ENCODE measurements at regions not wholly inside any gene's neighbourhood (a gene's known extent, or its start where the extent isn't known, plus 50 kb on each side); places are given as distances from the start of the nearest gene placed in this dataset.

GRCh38 chr20:47847884-47848485 is 62.7 kb upstream of the SULF2 start:
- TF ChIP-seq, protein P1, sequence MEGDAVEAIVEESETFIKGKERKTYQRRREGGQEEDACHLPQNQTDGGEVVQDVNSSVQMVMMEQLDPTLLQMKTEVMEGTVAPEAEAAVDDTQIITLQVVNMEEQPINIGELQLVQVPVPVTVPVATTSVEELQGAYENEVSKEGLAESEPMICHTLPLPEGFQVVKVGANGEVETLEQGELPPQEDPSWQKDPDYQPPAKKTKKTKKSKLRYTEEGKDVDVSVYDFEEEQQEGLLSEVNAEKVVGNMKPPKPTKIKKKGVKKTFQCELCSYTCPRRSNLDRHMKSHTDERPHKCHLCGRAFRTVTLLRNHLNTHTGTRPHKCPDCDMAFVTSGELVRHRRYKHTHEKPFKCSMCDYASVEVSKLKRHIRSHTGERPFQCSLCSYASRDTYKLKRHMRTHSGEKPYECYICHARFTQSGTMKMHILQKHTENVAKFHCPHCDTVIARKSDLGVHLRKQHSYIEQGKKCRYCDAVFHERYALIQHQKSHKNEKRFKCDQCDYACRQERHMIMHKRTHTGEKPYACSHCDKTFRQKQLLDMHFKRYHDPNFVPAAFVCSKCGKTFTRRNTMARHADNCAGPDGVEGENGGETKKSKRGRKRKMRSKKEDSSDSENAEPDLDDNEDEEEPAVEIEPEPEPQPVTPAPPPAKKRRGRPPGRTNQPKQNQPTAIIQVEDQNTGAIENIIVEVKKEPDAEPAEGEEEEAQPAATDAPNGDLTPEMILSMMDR (IDR thresholded peaks at IDR 0.05), result no peak
- TF ChIP-seq POLR2A (IDR thresholded peaks at IDR 0.05), result no peak

Data from esophagus squamous epithelium (tissue), 4 donors.